ENCODE measurements at regions not wholly inside any gene's neighbourhood (a gene's known extent, or its start where the extent isn't known, plus 50 kb on each side); places are given as distances from the start of the nearest gene placed in this dataset.

DNA sequence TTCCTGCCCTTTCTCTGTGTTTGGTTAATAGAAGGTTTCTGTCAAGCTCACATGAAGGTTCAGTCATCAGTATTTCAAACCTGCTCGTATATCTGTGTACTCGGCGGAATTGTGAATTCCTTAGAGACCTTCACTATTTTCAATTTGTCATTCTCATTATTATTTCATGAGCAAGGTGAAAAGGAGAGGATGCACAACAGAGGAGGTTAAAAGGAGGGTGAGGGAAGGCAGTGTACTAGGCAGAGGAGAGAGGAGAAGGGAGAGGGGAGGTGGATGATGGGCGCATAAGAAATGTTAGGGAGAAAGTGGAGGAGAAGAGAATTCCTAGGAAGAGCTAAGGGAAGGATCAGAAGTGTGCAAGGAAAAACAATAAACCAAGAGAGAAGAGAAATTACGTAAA is 185.0 kb upstream of the COBL start:
- TF ChIP-seq, protein P1, sequence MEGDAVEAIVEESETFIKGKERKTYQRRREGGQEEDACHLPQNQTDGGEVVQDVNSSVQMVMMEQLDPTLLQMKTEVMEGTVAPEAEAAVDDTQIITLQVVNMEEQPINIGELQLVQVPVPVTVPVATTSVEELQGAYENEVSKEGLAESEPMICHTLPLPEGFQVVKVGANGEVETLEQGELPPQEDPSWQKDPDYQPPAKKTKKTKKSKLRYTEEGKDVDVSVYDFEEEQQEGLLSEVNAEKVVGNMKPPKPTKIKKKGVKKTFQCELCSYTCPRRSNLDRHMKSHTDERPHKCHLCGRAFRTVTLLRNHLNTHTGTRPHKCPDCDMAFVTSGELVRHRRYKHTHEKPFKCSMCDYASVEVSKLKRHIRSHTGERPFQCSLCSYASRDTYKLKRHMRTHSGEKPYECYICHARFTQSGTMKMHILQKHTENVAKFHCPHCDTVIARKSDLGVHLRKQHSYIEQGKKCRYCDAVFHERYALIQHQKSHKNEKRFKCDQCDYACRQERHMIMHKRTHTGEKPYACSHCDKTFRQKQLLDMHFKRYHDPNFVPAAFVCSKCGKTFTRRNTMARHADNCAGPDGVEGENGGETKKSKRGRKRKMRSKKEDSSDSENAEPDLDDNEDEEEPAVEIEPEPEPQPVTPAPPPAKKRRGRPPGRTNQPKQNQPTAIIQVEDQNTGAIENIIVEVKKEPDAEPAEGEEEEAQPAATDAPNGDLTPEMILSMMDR (IDR thresholded peaks at IDR 0.05), result no peak
- TF ChIP-seq POLR2A (IDR thresholded peaks at IDR 0.05), result no peak

Measured in thyroid gland (tissue), 4 donors.